ENCODE measurements at regions not wholly inside any gene's neighbourhood (a gene's known extent, or its start where the extent isn't known, plus 50 kb on each side); places are given as distances from the start of the nearest gene placed in this dataset.

DNA sequence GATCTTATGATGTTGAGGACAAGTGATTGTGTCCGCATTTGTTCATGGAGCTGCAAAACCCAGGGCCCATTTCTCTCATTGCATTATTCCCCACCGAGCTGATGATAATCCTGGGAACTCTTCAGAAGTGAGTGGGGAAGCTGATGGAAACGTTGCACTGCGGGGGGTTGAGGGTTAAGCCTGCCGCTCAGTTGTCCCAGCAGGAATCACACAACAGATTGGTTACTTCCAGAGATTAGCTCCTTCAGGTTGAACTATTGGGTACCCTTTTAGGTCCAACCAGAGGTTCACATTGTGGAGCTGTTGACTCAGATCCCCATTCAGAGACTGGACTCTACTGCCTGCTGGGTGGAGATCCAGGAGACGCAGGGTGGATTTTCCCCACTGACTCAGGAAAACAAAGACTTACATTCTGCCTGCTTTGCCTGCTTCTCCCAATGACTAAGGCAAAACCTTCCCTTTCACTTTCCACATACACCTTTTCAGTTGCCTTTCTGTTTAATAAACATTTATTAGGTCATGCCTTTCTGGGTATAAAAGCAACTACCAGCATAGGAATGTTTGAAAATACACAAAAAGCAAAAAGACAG is 286.4 kb downstream of the TXNL1 start:
- CTCF ChIA-PET = no interaction called here
- H3K4me3 Mint-ChIP-seq (ENCODE audit: unreplicated experiment) = no peak overlapping the region
- no peaks in the 10 kb centered on the region for H3K36me3 ChIP-seq (ENCODE audit: control insufficient read depth, insufficient read depth, low read length)
- no TSS peak for BruUV-seq (replicated peaks)
- no peak overlapping the region for H3K27ac Mint-ChIP-seq (ENCODE audit: unreplicated experiment)
- H3K4me1 ChIP-seq = no peaks in the 10 kb centered on the region
- intact Hi-C loops (cut with micrococcal nuclease; ENCODE audit: unreplicated experiment) = loop anchor here (10.0 kb wide), 1 partner anchor 223 kb away; no protein-coding TSS in a partner anchor
- no peak for TF ChIP-seq CTCF (IDR thresholded peaks at IDR 0.05; ENCODE audit: insufficient read depth in 1 of 2, low read depth in 1 of 2, low read length in 1 of 2, severe bottlenecking in 1 of 2, unreplicated experiment in 1 of 2)
- H3K36me3 Mint-ChIP-seq (ENCODE audit: insufficient read depth, unreplicated experiment) = no peaks in the 10 kb centered on the region
- no peak overlapping the region for H3K4me3 ChIP-seq (ENCODE audit: low read depth, low read length)
- POLR2A ChIA-PET = no interaction called here
- DNase-seq = no peak
- no peaks in the 10 kb centered on the region for H3K27me3 ChIP-seq (replicated peaks; ENCODE audit: control insufficient read depth, insufficient read depth, low read length)
- no peaks in the 10 kb centered on the region for H3K4me1 Mint-ChIP-seq (ENCODE audit: low read depth, unreplicated experiment)
- H3K9me3 Mint-ChIP-seq (ENCODE audit: unreplicated experiment) = peaks cover 24% of the 10 kb centered on the region
- peaks cover 8% of the 10 kb centered on the region for H3K27me3 Mint-ChIP-seq (ENCODE audit: insufficient read depth, unreplicated experiment)
- no peaks in the 10 kb centered on the region for H3K9me3 ChIP-seq

DNA sequence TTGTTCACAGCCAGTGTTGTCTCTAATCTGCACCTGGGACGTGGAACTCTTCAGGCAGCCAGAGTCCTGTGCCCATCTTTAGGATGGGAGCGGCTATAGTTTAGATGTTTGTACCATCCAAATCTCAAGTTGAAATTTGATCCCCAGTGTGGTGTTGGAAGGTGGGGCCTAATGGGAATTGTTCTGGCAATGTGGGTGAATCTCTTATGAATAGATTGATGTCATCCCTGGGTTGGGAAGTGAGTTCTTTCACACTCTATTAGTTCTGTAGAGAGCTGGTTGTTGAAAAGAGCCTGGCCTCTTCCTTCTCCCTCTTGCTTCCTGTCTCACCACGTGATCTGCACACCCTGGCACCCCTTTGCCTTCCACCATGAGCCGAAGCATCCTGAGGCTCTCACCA is 300.9 kb downstream of the TXNL1 start:
- ChIA-PET POLR2A (no interaction called here), CTCF (no interaction called here)
- peaks cover 11% of the 10 kb centered on the region for H3K27me3 Mint-ChIP-seq (ENCODE audit: insufficient read depth, unreplicated experiment)
- Histone ChIP-seq H3K9me3 (no peaks in the 10 kb centered on the region), H3K36me3 (ENCODE audit: control insufficient read depth, insufficient read depth, low read length) (no peaks in the 10 kb centered on the region), H3K27me3 (replicated peaks; ENCODE audit: control insufficient read depth, insufficient read depth, low read length) (no peaks in the 10 kb centered on the region), H3K4me3 (ENCODE audit: low read depth, low read length) (no peak overlapping the region), H3K4me1 (no peaks in the 10 kb centered on the region)
- no peaks in the 10 kb centered on the region for H3K9me3 Mint-ChIP-seq (ENCODE audit: unreplicated experiment)
- H3K27ac Mint-ChIP-seq (ENCODE audit: unreplicated experiment) = no peak overlapping the region
- DNase-seq = no peak
- H3K4me3 Mint-ChIP-seq (ENCODE audit: unreplicated experiment) = no peak overlapping the region
- intact Hi-C loops (cut with micrococcal nuclease; ENCODE audit: unreplicated experiment) = no loop called here
- TF ChIP-seq CTCF (IDR thresholded peaks at IDR 0.05; ENCODE audit: insufficient read depth in 1 of 2, low read depth in 1 of 2, low read length in 1 of 2, severe bottlenecking in 1 of 2, unreplicated experiment in 1 of 2) = no peak
- no peaks in the 10 kb centered on the region for H3K36me3 Mint-ChIP-seq (ENCODE audit: insufficient read depth, unreplicated experiment)
- no TSS peak for BruUV-seq (replicated peaks)
- H3K4me1 Mint-ChIP-seq (ENCODE audit: low read depth, unreplicated experiment) = no peaks in the 10 kb centered on the region

GRCh38 chr18:56333839-56334238 is 304.6 kb downstream of the TXNL1 start:
- POLR2A ChIA-PET = no interaction called here
- H3K27ac Mint-ChIP-seq (ENCODE audit: unreplicated experiment) = no peak overlapping the region
- BruUV-seq (replicated peaks) = no TSS peak
- H3K27me3 Mint-ChIP-seq (ENCODE audit: insufficient read depth, unreplicated experiment) = peaks cover 8% of the 10 kb centered on the region
- DNase-seq = no peak
- H3K4me3 Mint-ChIP-seq (ENCODE audit: unreplicated experiment) = no peak overlapping the region
- Histone ChIP-seq H3K27me3 (replicated peaks; ENCODE audit: control insufficient read depth, insufficient read depth, low read length) (no peaks in the 10 kb centered on the region), H3K9me3 (no peaks in the 10 kb centered on the region), H3K4me3 (ENCODE audit: low read depth, low read length) (no peak overlapping the region), H3K4me1 (no peaks in the 10 kb centered on the region), H3K36me3 (ENCODE audit: control insufficient read depth, insufficient read depth, low read length) (no peaks in the 10 kb centered on the region)
- intact Hi-C loops (cut with micrococcal nuclease; ENCODE audit: unreplicated experiment) = no loop called here
- no peaks in the 10 kb centered on the region for H3K36me3 Mint-ChIP-seq (ENCODE audit: insufficient read depth, unreplicated experiment)
- no peaks in the 10 kb centered on the region for H3K4me1 Mint-ChIP-seq (ENCODE audit: low read depth, unreplicated experiment)
- CTCF ChIA-PET = no interaction called here
- no peak for TF ChIP-seq CTCF (IDR thresholded peaks at IDR 0.05; ENCODE audit: insufficient read depth in 1 of 2, low read depth in 1 of 2, low read length in 1 of 2, severe bottlenecking in 1 of 2, unreplicated experiment in 1 of 2)
- H3K9me3 Mint-ChIP-seq (ENCODE audit: unreplicated experiment) = no peaks in the 10 kb centered on the region

All from Caco-2 (cell line).